ENCODE measurements at regions not wholly inside any gene's neighbourhood (a gene's known extent, or its start where the extent isn't known, plus 50 kb on each side); places are given as distances from the start of the nearest gene placed in this dataset.

DNA sequence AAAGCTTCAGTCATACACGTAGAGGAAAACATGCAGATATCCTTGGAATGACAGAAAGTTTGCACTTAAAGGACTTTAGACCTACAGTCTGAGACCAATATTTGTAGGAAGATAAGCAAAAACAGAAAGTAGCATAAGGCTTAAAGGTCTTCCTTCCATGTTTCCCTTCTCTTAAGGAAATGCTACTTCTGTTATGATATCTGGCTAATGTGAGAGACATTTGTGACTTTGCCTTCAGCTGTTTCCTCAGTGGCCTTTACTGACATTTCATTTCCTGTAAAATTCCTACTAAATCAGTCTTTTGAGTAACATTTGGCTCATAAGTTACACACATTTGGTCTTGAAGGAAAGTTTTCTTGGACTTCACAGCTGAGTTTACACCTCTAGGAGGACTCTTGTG is 713.4 kb downstream of the TBC1D32 start (continued):
- TF ChIP-seq ZC3H13 (CRISPR knock-in tag; IDR thresholded peaks at IDR 0.05) (no peak), MIER2 (CRISPR knock-in tag; IDR thresholded peaks at IDR 0.05) (no peak), CEBPB (IDR thresholded peaks at IDR 0.05; ENCODE audit: borderline replicate concordance, low read depth, low read length) (no peak), MIXL1 (CRISPR knock-in tag; IDR thresholded peaks at IDR 0.05) (no peak), NRL (CRISPR knock-in tag; IDR thresholded peaks at IDR 0.05; ENCODE audit: borderline replicate concordance) (no peak), FOXA3 (CRISPR knock-in tag; IDR thresholded peaks at IDR 0.05) (no peak), ZNF34 (CRISPR knock-in tag; IDR thresholded peaks at IDR 0.05; ENCODE audit: borderline replicate concordance) (no peak)

DNA sequence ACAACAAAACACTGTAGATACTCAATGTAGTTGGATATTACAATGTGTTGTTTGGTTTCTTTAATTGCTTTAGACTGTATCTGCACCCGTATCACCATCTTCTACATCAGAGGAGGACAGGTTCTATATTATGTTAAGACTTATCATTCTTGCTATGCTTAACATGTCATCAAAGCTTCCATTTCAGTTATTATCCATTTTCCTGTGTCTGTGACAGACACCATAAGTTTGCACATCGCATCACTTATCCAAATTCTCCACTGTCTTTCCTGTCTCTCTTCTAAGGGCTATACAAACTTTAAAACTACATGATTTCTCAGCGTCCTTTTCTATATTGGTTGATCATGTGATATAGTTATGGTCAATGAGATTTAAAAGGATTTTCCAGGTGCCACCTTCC is 719.0 kb downstream of the TBC1D32 start:
- DNase-seq (ENCODE audit: low spot score) (no peak), FAIRE-seq (no peak), ATAC-seq (no peak)
- WGBS (ENCODE audit: low lambda C conversion rate) = 31% methylated on average over 3 of the region's 3 CpGs
- CTCF ChIA-PET (ENCODE audit: low intra/inter-chr PET ratio, low total read pairs) = no interaction called here
- H3K36me3 ChIP-seq (replicated peaks in 1 of 2; ENCODE audit: control insufficient read depth in 1 of 2, insufficient read depth in 2 of 2, low read length in 2 of 2) = no peaks in the 10 kb centered on the region
- H3K27me3 ChIP-seq (ENCODE audit: control insufficient read depth in 1 of 2, insufficient read depth in 2 of 2, low read length in 2 of 2) = no peaks in the 10 kb centered on the region
- no peak overlapping the region for H3K4me3 ChIP-seq (replicated peaks in 1 of 3; ENCODE audit: insufficient read depth in 1 of 3, low read depth in 2 of 3, low read length in 3 of 3)
- in situ Hi-C loops (cut with HindIII; ENCODE audit: extremely low pct_ligation_motif_present, low pct_unique_long_range_greater_than_20kb) = no loop called here
- POLR2A ChIA-PET = no interaction called here
- no peaks in the 10 kb centered on the region for H3K9me3 ChIP-seq (ENCODE audit: low read length)
- no peaks in the 10 kb centered on the region for H4K20me1 ChIP-seq (ENCODE audit: insufficient read depth, low read length)
- no peak for TF ChIP-seq GATA4 (IDR thresholded peaks at IDR 0.05; ENCODE audit: borderline replicate concordance, low read depth)
- TF ChIP-seq ATF7-NPFF (CRISPR knock-in tag; IDR thresholded peaks at IDR 0.05; ENCODE audit: low read depth) = no peak
- TF ChIP-seq, protein P1, sequence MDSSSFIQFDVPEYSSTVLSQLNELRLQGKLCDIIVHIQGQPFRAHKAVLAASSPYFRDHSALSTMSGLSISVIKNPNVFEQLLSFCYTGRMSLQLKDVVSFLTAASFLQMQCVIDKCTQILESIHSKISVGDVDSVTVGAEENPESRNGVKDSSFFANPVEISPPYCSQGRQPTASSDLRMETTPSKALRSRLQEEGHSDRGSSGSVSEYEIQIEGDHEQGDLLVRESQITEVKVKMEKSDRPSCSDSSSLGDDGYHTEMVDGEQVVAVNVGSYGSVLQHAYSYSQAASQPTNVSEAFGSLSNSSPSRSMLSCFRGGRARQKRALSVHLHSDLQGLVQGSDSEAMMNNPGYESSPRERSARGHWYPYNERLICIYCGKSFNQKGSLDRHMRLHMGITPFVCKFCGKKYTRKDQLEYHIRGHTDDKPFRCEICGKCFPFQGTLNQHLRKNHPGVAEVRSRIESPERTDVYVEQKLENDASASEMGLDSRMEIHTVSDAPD (CRISPR knock-in tag; IDR thresholded peaks at IDR 0.05) = no peak
- TF ChIP-seq ZNF160 (CRISPR knock-in tag; IDR thresholded peaks at IDR 0.05) = no peak
- TF ChIP-seq JUN (CRISPR knock-in tag; IDR thresholded peaks at IDR 0.05) = no peak
- no peak for TF ChIP-seq ZNF678 (CRISPR knock-in tag; IDR thresholded peaks at IDR 0.05)
- no peak for TF ChIP-seq ZNF563 (CRISPR knock-in tag; IDR thresholded peaks at IDR 0.05)
- no peaks in the 10 kb centered on the region for H3K79me2 ChIP-seq (ENCODE audit: insufficient read depth, low read length)
- BruUV-seq (replicated peaks) = no TSS peak
- H3K9ac ChIP-seq (ENCODE audit: insufficient read depth, low read depth, low read length) = no peak overlapping the region
- no peak overlapping the region for H3K4me2 ChIP-seq (ENCODE audit: low read depth, low read length)
- intact Hi-C loops (cut with micrococcal nuclease; ENCODE audit: unreplicated experiment) = no loop called here
- H3K27ac ChIP-seq (ENCODE audit: extremely low read length, insufficient read depth, low read length) = no peak overlapping the region
- no peak overlapping the region for H2AFZ ChIP-seq (ENCODE audit: low read length)
- H3K4me1 ChIP-seq (ENCODE audit: insufficient read depth, low read length) = no peaks in the 10 kb centered on the region
